ENCODE measurements at regions not wholly inside any gene's neighbourhood (a gene's known extent, or its start where the extent isn't known, plus 50 kb on each side); places are given as distances from the start of the nearest gene placed in this dataset.

DNA sequence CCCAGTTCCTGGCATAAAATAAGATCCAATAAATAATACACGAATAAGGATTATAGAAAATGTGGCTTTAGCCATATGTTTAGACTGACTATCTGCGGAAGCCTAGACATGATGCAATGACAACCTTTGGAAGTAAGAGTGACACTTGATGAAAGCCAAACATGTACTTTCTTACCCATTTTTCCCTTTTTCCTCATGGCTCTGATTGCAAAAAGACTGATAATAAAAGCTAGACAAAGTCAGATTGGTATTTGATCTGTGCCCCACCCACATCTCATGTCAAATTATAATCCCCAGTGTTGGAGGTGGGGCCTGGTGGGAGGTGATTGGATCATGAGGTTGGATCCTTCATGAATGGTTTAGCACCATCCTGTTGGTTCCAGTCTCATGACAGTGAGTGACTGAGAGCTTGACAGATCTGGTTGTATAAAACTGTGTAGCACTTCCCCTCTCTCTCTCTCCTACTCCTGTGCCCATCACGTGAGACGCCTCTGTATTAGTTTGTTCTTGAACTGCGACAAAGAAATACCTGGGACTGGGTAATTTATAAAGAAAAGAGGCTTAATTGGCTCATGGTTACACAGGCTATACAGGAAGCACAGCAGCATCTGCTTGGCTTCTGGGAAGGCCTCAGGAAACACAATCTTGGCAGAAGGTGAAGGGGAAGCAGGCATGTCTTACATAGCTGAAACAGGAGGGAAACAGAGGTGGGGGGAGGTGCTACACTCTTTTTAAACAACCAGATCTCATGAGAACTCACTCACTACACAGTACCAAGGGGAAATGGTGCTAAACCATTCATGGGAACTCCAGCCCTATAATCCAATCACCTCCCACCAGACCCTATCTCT is 243.4 kb upstream of the PIK3R1 start:
- Histone ChIP-seq H3K9me3 (ENCODE audit: control insufficient read depth in 2 of 3, insufficient read depth in 1 of 3, low read length in 3 of 3) (no peaks in the 10 kb centered on the region), H3K36me3 (ENCODE audit: control insufficient read depth in 2 of 3, insufficient read depth in 3 of 3, low read length in 3 of 3) (no peaks in the 10 kb centered on the region), H3K27ac (ENCODE audit: low read depth in 2 of 2, low read length in 2 of 2) (no peak overlapping the region), H3K9ac (ENCODE audit: low read length in 3 of 3) (no peak overlapping the region), H3K4me1 (ENCODE audit: control insufficient read depth in 2 of 3, insufficient read depth in 2 of 3, low read depth in 1 of 3, low read length in 3 of 3) (peaks cover 0 to 3% (median 0%) of the 10 kb centered on the region in 3 donors), H3K27me3 (ENCODE audit: control insufficient read depth, insufficient read depth, low read length) (no peaks in the 10 kb centered on the region), H3K4me3 (ENCODE audit: low read length in 3 of 3) (no peak overlapping the region)
- TF ChIP-seq CTCF (IDR thresholded peaks at IDR 0.05; ENCODE audit: borderline replicate concordance, extremely low read depth, insufficient read depth) = no peak
- DNase-seq = no peak
- FAIRE-seq = no peak
- intact Hi-C loops (cut with DNase I) = no loop called here

DNA sequence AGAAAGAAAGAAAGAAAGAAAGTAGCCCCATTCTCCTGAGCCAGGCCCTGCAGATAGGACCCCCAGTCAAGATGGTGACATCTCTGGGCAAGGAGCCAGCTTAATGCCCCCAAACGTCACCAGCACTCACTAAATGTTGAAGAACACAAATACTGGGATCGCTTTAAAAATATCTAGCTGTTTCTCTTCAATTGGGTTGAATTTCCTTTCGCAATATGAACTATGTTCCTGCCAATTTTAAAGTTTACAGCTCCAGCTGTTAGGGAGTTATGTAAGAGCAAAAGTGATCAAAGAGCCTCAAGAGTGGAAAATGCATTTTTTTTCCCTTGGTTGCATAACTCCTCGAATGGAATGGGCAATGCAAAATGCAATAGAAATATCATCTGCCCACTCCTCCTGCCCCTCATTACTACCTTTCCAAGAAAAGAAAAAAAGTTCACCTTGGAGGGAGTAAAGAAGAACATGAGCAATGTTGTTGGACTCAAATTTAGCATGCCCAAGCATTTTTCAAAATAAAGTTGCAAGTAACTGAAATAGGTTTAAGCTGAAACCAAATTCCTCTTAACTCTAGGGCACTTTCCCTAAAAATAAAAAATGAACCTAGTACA is 244.2 kb upstream of the PIK3R1 start:
- intact Hi-C loops (cut with DNase I) = no loop called here
- Histone ChIP-seq H3K4me3 (ENCODE audit: low read length in 3 of 3) (no peak overlapping the region), H3K27me3 (ENCODE audit: control insufficient read depth, insufficient read depth, low read length) (no peaks in the 10 kb centered on the region), H3K27ac (ENCODE audit: low read depth in 2 of 2, low read length in 2 of 2) (peak overlapping the region in 1 of 2 donors; percentile 33), H3K9me3 (ENCODE audit: control insufficient read depth in 2 of 3, insufficient read depth in 1 of 3, low read length in 3 of 3) (no peaks in the 10 kb centered on the region), H3K4me1 (ENCODE audit: control insufficient read depth in 2 of 3, insufficient read depth in 2 of 3, low read depth in 1 of 3, low read length in 3 of 3) (peaks cover 0 to 3% (median 0%) of the 10 kb centered on the region in 3 donors), H3K36me3 (ENCODE audit: control insufficient read depth in 2 of 3, insufficient read depth in 3 of 3, low read length in 3 of 3) (no peaks in the 10 kb centered on the region), H3K9ac (ENCODE audit: low read length in 3 of 3) (no peak overlapping the region)
- DNase-seq (peak in 1 of 5 donors; percentile 23), FAIRE-seq (no peak)
- TF ChIP-seq CTCF (IDR thresholded peaks at IDR 0.05; ENCODE audit: borderline replicate concordance, extremely low read depth, insufficient read depth) = no peak

GRCh38 chr5:67969631-67970030 is 245.9 kb upstream of the PIK3R1 start:
- FAIRE-seq (no peak), DNase-seq (no peak)
- Histone ChIP-seq H3K27ac (ENCODE audit: low read depth in 2 of 2, low read length in 2 of 2) (no peak overlapping the region), H3K36me3 (ENCODE audit: control insufficient read depth in 2 of 3, insufficient read depth in 3 of 3, low read length in 3 of 3) (no peaks in the 10 kb centered on the region), H3K9me3 (ENCODE audit: control insufficient read depth in 2 of 3, insufficient read depth in 1 of 3, low read length in 3 of 3) (no peaks in the 10 kb centered on the region), H3K27me3 (ENCODE audit: control insufficient read depth, insufficient read depth, low read length) (no peaks in the 10 kb centered on the region), H3K4me1 (ENCODE audit: control insufficient read depth in 2 of 3, insufficient read depth in 2 of 3, low read depth in 1 of 3, low read length in 3 of 3) (peaks cover 0 to 3% (median under 1%) of the 10 kb centered on the region in 3 donors), H3K4me3 (ENCODE audit: low read length in 3 of 3) (no peak overlapping the region), H3K9ac (ENCODE audit: low read length in 3 of 3) (no peak overlapping the region)
- intact Hi-C loops (cut with DNase I) = no loop called here
- TF ChIP-seq CTCF (IDR thresholded peaks at IDR 0.05; ENCODE audit: borderline replicate concordance, extremely low read depth, insufficient read depth) = no peak

All from kidney (tissue), 13 donors.